ENCODE measurements at regions not wholly inside any gene's neighbourhood (a gene's known extent, or its start where the extent isn't known, plus 50 kb on each side); places are given as distances from the start of the nearest gene placed in this dataset.
A peak's percentile ranks its signal among the peaks of the same experiment; 100 is the strongest.

GRCh38 chr5:40306869-40307487, 372.7 kb upstream of the PTGER4 start:
- Histone ChIP-seq H4K8ac (ENCODE audit: low read depth, low read length) (no peak overlapping the region), H3K23ac (ENCODE audit: low read length) (no peak overlapping the region), H3K79me2 (ENCODE audit: control insufficient read depth, insufficient read depth, low read length) (no peaks in the 10 kb centered on the region), H3K4me2 (ENCODE audit: low read length) (no peak overlapping the region), H3K4me1 (ENCODE audit: control insufficient read depth, low read depth, low read length) (no peaks in the 10 kb centered on the region), H3K18ac (ENCODE audit: low read length) (no peak overlapping the region), H3K27me3 (ENCODE audit: insufficient read depth, low read length, poor library complexity) (no peaks in the 10 kb centered on the region), H2BK5ac (ENCODE audit: low read length) (no peak overlapping the region), H3K27ac (ENCODE audit: low read depth, low read length) (no peak overlapping the region), H4K5ac (ENCODE audit: low read length) (no peak overlapping the region), H2BK120ac (ENCODE audit: low read depth, low read length) (no peak overlapping the region), H2BK15ac (replicated peaks; ENCODE audit: low read depth) (no peak overlapping the region), H3K9ac (ENCODE audit: low read length) (no peak overlapping the region), H3K36me3 (ENCODE audit: control insufficient read depth, insufficient read depth, low read length) (no peaks in the 10 kb centered on the region), H3K4ac (ENCODE audit: low read depth, low read length) (no peak overlapping the region), H2AK5ac (ENCODE audit: low read length) (no peak overlapping the region), H3K4me3 (ENCODE audit: low read length) (no peak overlapping the region), H3K79me1 (ENCODE audit: low read length) (no peaks in the 10 kb centered on the region), H3K56ac (ENCODE audit: low read length) (no peak overlapping the region)
- DNase-seq, result no peak
- no CpG with 5 or more reads among the region's 2 CpGs for WGBS (ENCODE audit: extremely low coverage, insufficient coverage, low lambda C conversion rate)

GRCh38 chr5:40292006-40292405, 387.7 kb upstream of the PTGER4 start:
- WGBS (ENCODE audit: extremely low coverage, insufficient coverage, low lambda C conversion rate), result no CpG with 5 or more reads among the region's 3 CpGs
- H3K4me1 ChIP-seq (ENCODE audit: control insufficient read depth, low read depth, low read length), result no peaks in the 10 kb centered on the region
- no peak overlapping the region for H4K5ac ChIP-seq (ENCODE audit: low read length)
- no peak overlapping the region for H3K18ac ChIP-seq (ENCODE audit: low read length)
- no peak overlapping the region for H2AK5ac ChIP-seq (ENCODE audit: low read length)
- H2BK15ac ChIP-seq (replicated peaks; ENCODE audit: low read depth), result no peak overlapping the region
- no peak overlapping the region for H3K4me2 ChIP-seq (ENCODE audit: low read length)
- H3K27ac ChIP-seq (ENCODE audit: low read depth, low read length), result no peak overlapping the region
- no peaks in the 10 kb centered on the region for H3K79me1 ChIP-seq (ENCODE audit: low read length)
- H3K9ac ChIP-seq (ENCODE audit: low read length), result no peak overlapping the region
- no peaks in the 10 kb centered on the region for H3K36me3 ChIP-seq (ENCODE audit: control insufficient read depth, insufficient read depth, low read length)
- no peak overlapping the region for H3K56ac ChIP-seq (ENCODE audit: low read length)
- no peak for DNase-seq
- no peaks in the 10 kb centered on the region for H3K79me2 ChIP-seq (ENCODE audit: control insufficient read depth, insufficient read depth, low read length)
- no peak overlapping the region for H2BK5ac ChIP-seq (ENCODE audit: low read length)
- H3K27me3 ChIP-seq (ENCODE audit: insufficient read depth, low read length, poor library complexity), result no peaks in the 10 kb centered on the region
- H2BK120ac ChIP-seq (ENCODE audit: low read depth, low read length), result no peak overlapping the region
- H3K4ac ChIP-seq (ENCODE audit: low read depth, low read length), result no peak overlapping the region
- no peak overlapping the region for H3K23ac ChIP-seq (ENCODE audit: low read length)
- no peak overlapping the region for H3K4me3 ChIP-seq (ENCODE audit: low read length)
- no peak overlapping the region for H4K8ac ChIP-seq (ENCODE audit: low read depth, low read length)

- no peak overlapping the region for H3K18ac ChIP-seq (ENCODE audit: low read length)
- H3K23ac ChIP-seq (ENCODE audit: low read length), result no peak overlapping the region
- H2BK120ac ChIP-seq (ENCODE audit: low read depth, low read length), result no peak overlapping the region
- H3K79me2 ChIP-seq (ENCODE audit: control insufficient read depth, insufficient read depth, low read length), result no peaks in the 10 kb centered on the region
- H4K5ac ChIP-seq (ENCODE audit: low read length), result no peak overlapping the region
- no peak overlapping the region for H3K4me3 ChIP-seq (ENCODE audit: low read length)
- no CpG with 5 or more reads among the region's 2 CpGs for WGBS (ENCODE audit: extremely low coverage, insufficient coverage, low lambda C conversion rate)
- no peaks in the 10 kb centered on the region for H3K79me1 ChIP-seq (ENCODE audit: low read length)
- no peak overlapping the region for H3K4me2 ChIP-seq (ENCODE audit: low read length)
- no peaks in the 10 kb centered on the region for H3K36me3 ChIP-seq (ENCODE audit: control insufficient read depth, insufficient read depth, low read length)
- no peak overlapping the region for H3K27ac ChIP-seq (ENCODE audit: low read depth, low read length)
- no peak overlapping the region for H3K56ac ChIP-seq (ENCODE audit: low read length)
- no peak overlapping the region for H2BK5ac ChIP-seq (ENCODE audit: low read length)
- H3K4ac ChIP-seq (ENCODE audit: low read depth, low read length), result no peak overlapping the region
- no peak overlapping the region for H4K8ac ChIP-seq (ENCODE audit: low read depth, low read length)
- H3K9ac ChIP-seq (ENCODE audit: low read length), result no peak overlapping the region
- H2BK15ac ChIP-seq (replicated peaks; ENCODE audit: low read depth), result no peak overlapping the region
- no peak for DNase-seq
- H3K27me3 ChIP-seq (ENCODE audit: insufficient read depth, low read length, poor library complexity), result no peaks in the 10 kb centered on the region
- no peaks in the 10 kb centered on the region for H3K4me1 ChIP-seq (ENCODE audit: control insufficient read depth, low read depth, low read length)
- H2AK5ac ChIP-seq (ENCODE audit: low read length), result no peak overlapping the region
These were observed 388.4 kb upstream of the PTGER4 start for GRCh38 chr5:40291338-40291737.

- no peaks in the 10 kb centered on the region for H3K36me3 ChIP-seq (ENCODE audit: control insufficient read depth, insufficient read depth, low read length)
- no peak overlapping the region for H3K4ac ChIP-seq (ENCODE audit: low read depth, low read length)
- H2BK5ac ChIP-seq (ENCODE audit: low read length), result no peak overlapping the region
- H3K4me3 ChIP-seq (ENCODE audit: low read length), result no peak overlapping the region
- WGBS (ENCODE audit: extremely low coverage, insufficient coverage, low lambda C conversion rate), result no CpG with 5 or more reads among the region's 4 CpGs
- no peak overlapping the region for H2AK5ac ChIP-seq (ENCODE audit: low read length)
- H3K79me2 ChIP-seq (ENCODE audit: control insufficient read depth, insufficient read depth, low read length), result no peaks in the 10 kb centered on the region
- no peak overlapping the region for H2BK15ac ChIP-seq (replicated peaks; ENCODE audit: low read depth)
- H2BK120ac ChIP-seq (ENCODE audit: low read depth, low read length), result no peak overlapping the region
- H3K56ac ChIP-seq (ENCODE audit: low read length), result no peak overlapping the region
- no peak overlapping the region for H3K18ac ChIP-seq (ENCODE audit: low read length)
- no peak overlapping the region for H4K8ac ChIP-seq (ENCODE audit: low read depth, low read length)
- H3K9ac ChIP-seq (ENCODE audit: low read length), result no peak overlapping the region
- no peaks in the 10 kb centered on the region for H3K4me1 ChIP-seq (ENCODE audit: control insufficient read depth, low read depth, low read length)
- no peaks in the 10 kb centered on the region for H3K27me3 ChIP-seq (ENCODE audit: insufficient read depth, low read length, poor library complexity)
- no peaks in the 10 kb centered on the region for H3K79me1 ChIP-seq (ENCODE audit: low read length)
- DNase-seq, result peak; percentile 19
- H3K4me2 ChIP-seq (ENCODE audit: low read length), result no peak overlapping the region
- H3K23ac ChIP-seq (ENCODE audit: low read length), result no peak overlapping the region
- H4K5ac ChIP-seq (ENCODE audit: low read length), result no peak overlapping the region
- no peak overlapping the region for H3K27ac ChIP-seq (ENCODE audit: low read depth, low read length)
These were observed 390.8 kb upstream of the PTGER4 start for GRCh38 chr5:40288800-40289485.

GRCh38 chr5:40284863-40285262, 394.9 kb upstream of the PTGER4 start:
- no peaks in the 10 kb centered on the region for H3K36me3 ChIP-seq (ENCODE audit: control insufficient read depth, insufficient read depth, low read length)
- H3K9ac ChIP-seq (ENCODE audit: low read length), result no peak overlapping the region
- no CpG with 5 or more reads among the region's 3 CpGs for WGBS (ENCODE audit: extremely low coverage, insufficient coverage, low lambda C conversion rate)
- H3K4me2 ChIP-seq (ENCODE audit: low read length), result no peak overlapping the region
- H3K56ac ChIP-seq (ENCODE audit: low read length), result no peak overlapping the region
- H3K4ac ChIP-seq (ENCODE audit: low read depth, low read length), result no peak overlapping the region
- DNase-seq, result no peak
- H2AK5ac ChIP-seq (ENCODE audit: low read length), result no peak overlapping the region
- no peak overlapping the region for H3K23ac ChIP-seq (ENCODE audit: low read length)
- no peak overlapping the region for H4K5ac ChIP-seq (ENCODE audit: low read length)
- no peaks in the 10 kb centered on the region for H3K27me3 ChIP-seq (ENCODE audit: insufficient read depth, low read length, poor library complexity)
- no peaks in the 10 kb centered on the region for H3K4me1 ChIP-seq (ENCODE audit: control insufficient read depth, low read depth, low read length)
- no peak overlapping the region for H3K27ac ChIP-seq (ENCODE audit: low read depth, low read length)
- no peaks in the 10 kb centered on the region for H3K79me2 ChIP-seq (ENCODE audit: control insufficient read depth, insufficient read depth, low read length)
- no peak overlapping the region for H3K4me3 ChIP-seq (ENCODE audit: low read length)
- H2BK15ac ChIP-seq (replicated peaks; ENCODE audit: low read depth), result no peak overlapping the region
- H2BK5ac ChIP-seq (ENCODE audit: low read length), result no peak overlapping the region
- H3K79me1 ChIP-seq (ENCODE audit: low read length), result no peaks in the 10 kb centered on the region
- H2BK120ac ChIP-seq (ENCODE audit: low read depth, low read length), result no peak overlapping the region
- H4K8ac ChIP-seq (ENCODE audit: low read depth, low read length), result no peak overlapping the region
- H3K18ac ChIP-seq (ENCODE audit: low read length), result no peak overlapping the region

- no peak overlapping the region for H2BK15ac ChIP-seq (replicated peaks; ENCODE audit: low read depth)
- H3K4me3 ChIP-seq (ENCODE audit: low read length), result no peak overlapping the region
- H3K27me3 ChIP-seq (ENCODE audit: insufficient read depth, low read length, poor library complexity), result no peaks in the 10 kb centered on the region
- no peaks in the 10 kb centered on the region for H3K79me1 ChIP-seq (ENCODE audit: low read length)
- H3K79me2 ChIP-seq (ENCODE audit: control insufficient read depth, insufficient read depth, low read length), result no peaks in the 10 kb centered on the region
- H4K8ac ChIP-seq (ENCODE audit: low read depth, low read length), result no peak overlapping the region
- H3K9ac ChIP-seq (ENCODE audit: low read length), result no peak overlapping the region
- no peak overlapping the region for H3K4me2 ChIP-seq (ENCODE audit: low read length)
- no peak for DNase-seq
- no peak overlapping the region for H3K18ac ChIP-seq (ENCODE audit: low read length)
- no peaks in the 10 kb centered on the region for H3K36me3 ChIP-seq (ENCODE audit: control insufficient read depth, insufficient read depth, low read length)
- WGBS (ENCODE audit: extremely low coverage, insufficient coverage, low lambda C conversion rate), result no CpG with 5 or more reads among the region's 5 CpGs
- H2BK120ac ChIP-seq (ENCODE audit: low read depth, low read length), result no peak overlapping the region
- no peak overlapping the region for H2AK5ac ChIP-seq (ENCODE audit: low read length)
- H2BK5ac ChIP-seq (ENCODE audit: low read length), result no peak overlapping the region
- H3K56ac ChIP-seq (ENCODE audit: low read length), result no peak overlapping the region
- no peak overlapping the region for H3K27ac ChIP-seq (ENCODE audit: low read depth, low read length)
- no peak overlapping the region for H3K4ac ChIP-seq (ENCODE audit: low read depth, low read length)
- H3K23ac ChIP-seq (ENCODE audit: low read length), result no peak overlapping the region
- no peaks in the 10 kb centered on the region for H3K4me1 ChIP-seq (ENCODE audit: control insufficient read depth, low read depth, low read length)
- H4K5ac ChIP-seq (ENCODE audit: low read length), result no peak overlapping the region
These were observed 400.8 kb upstream of the PTGER4 start for GRCh38 chr5:40278881-40279280.
